NCI-H226 (cell line): ENCODE measurements at regions not wholly inside any gene's neighbourhood (a gene's known extent, or its start where the extent isn't known, plus 50 kb on each side); places are given as distances from the start of the nearest gene placed in this dataset.
A peak's percentile ranks its signal among the peaks of the same experiment; 100 is the strongest.

Experiments used
- DNase-seq: peaks from one replicate; pipeline ENCODE4 v3.0.0-alpha.2; 2015

GRCh38 chr6:105639124-105639523, 236.2 kb upstream of the PREP start:
- DNase-seq, result no peak

DNA sequence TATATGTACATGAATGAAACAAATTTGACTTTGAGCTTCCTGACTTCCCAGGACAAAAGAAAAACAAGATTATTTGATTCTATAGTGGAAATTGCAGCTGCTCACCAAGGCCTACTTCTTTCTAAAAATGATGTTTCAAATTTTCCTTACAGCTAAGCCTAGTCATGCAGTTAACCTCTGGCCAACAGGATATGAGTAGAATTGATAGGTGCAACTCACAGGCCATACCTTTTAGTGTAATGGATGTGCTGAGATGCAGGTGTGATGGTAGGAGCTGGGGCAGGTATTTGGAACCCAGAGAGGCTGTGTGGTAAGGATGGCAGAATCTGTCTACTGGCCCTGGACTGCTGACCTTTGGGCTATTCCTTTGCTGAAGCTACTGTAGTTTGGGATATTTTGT, 230.9 kb upstream of the PREP start:
- DNase-seq, result no peak

DNA sequence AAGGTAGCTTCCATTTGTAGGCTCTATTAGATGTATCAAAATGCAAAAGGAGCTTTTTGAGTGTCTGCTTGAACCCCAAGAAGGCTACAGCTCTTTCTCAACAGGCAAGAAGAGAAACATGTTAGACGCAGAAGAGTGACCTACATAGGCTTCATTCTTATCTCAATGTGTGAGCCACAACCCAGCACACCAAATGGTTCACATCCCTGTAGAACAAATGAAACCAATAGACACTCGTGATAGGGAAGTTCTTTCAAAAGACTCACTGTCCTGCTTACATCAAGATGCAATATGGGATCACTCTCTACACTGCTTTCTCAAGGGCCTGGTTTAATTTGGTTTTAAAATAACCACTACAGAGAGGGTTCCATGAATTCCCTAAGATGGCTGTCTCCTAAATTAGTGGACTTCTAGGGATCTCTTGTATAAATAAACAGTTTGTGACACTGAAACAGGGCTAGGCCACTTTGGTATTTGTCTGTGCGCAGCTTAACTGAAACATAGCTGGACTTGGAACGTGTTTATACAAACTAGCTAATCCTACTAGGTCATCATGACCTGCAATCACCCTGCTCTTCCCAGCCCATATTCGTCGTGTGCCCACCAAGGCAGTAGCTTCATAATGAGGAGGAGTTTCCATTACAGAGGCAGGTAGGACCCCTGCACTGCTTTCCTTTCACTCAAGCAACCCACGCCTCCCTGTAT, 225.4 kb upstream of the PREP start:
- DNase-seq, result no peak

- no peak for DNase-seq
Observed at GRCh38 chr6:105626295-105627158, 223.6 kb upstream of the PREP start.

DNA sequence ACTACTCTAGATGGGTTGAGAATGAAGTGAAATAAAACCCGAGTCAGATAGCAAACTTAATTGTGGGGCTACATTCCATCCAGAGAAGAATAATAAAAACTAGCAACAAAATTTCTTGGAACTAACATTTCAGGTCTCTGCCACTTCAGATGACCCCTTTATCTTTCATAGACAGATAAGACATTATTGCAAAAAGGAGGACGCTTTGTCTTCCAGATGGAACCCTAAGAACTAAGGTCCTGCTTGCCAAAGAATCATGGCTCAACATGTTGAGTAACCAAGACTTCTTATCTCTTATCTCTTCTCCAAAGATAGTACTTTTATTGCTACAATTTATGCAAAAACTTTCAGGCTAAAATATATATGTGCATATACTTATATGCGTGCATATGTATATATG, 221.1 kb upstream of the PREP start:
- peak; percentile 65 for DNase-seq

GRCh38 chr6:105622226-105622625, 219.3 kb upstream of the PREP start:
- no peak for DNase-seq

GRCh38 chr6:105621564-105622175, 218.8 kb upstream of the PREP start:
- no peak for DNase-seq

DNA sequence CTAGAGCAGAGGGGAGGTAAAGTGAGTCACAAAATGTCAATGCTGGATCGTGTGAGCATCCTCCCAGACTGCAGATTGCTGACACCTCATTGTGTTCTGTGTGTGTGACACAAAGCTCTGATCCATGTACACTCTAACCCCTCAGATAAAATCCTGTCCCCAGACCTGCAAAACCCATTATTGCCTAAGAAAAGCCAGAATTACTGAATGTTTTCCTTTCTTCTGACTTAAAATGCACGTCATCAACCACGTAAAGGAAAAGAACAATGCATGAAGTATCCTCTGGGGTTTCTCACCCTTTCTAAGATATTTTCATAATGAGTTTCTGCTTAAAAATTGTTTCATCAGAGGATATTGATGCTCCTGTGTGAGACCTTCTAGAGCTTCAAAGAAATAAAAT, 218.0 kb upstream of the PREP start:
- no peak for DNase-seq

DNA sequence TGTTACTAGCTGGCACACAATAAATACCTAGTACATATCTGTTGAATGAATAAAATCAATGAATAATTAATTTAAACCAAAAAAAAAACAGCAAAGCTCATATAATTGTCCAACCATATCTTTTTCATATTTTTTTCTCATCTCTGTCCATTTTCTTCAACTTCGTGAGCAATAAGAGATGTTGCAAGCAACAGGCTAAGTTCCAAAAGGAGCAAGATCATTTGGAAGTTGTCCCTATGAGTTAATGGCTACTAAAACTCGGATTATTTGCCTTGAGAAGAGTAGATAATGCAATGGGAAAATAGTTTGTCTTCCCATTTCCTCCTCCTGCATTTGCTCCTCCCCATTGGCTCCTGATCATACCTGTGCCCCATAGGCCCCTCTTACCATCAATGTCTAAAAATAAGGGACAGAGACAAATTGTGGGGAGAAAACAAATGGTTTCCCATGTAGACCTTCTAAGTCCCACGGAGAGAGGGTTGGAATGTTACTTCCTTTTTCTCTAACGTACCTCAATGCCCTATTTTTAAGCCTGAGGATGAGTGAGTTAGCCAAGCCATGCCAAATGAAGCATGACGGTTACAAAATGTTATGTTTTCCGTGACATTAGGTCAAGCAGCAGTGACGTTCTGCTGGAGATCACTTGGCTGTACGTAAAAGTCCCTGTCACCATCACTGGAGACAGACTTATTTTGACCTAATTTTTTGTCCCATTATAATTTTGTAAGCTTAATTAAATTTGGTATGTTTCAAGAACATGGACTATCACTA, 217.3 kb upstream of the PREP start:
- DNase-seq, result no peak

DNA sequence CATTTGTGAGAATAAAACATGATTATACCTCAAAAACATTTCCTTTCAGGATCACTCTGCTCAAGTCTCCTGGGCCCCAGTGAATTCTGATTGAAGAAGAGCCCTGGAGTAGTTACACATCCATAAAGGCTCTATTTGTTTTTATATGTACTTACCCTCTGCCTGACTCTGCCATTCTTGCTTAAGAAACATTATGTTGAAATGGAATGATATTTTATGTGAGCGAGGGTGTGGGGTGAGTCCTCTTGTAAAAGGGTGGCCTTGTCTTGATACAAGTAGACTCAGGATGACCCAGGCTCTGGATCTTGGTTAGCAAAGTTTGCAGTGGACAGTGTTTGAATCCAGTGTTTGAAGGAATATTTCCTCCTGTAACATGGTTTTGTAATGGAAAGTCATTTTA, 215.4 kb upstream of the PREP start:
- no peak for DNase-seq

GRCh38 chr6:105616521-105616920, 213.6 kb upstream of the PREP start:
- no peak for DNase-seq

DNA sequence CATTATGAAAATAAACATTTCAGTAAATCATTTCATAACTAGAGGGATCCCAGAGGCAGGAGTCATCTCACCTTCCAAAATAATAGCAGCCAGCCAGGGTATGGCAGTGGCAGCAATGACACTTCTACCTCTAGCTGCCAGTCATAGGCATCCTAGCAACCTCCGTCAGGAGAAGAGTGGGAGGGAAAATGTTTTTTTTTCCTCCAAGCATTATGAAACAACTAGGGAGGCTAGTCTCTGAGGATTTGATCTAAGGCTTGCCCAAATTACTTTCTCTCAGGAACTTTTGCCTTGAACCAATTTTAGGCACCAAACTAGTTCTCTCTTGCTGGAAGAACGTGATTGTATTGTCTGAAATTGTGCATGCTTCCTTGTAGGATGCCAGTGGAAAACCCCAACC, 208.7 kb upstream of the PREP start:
- no peak for DNase-seq

DNA sequence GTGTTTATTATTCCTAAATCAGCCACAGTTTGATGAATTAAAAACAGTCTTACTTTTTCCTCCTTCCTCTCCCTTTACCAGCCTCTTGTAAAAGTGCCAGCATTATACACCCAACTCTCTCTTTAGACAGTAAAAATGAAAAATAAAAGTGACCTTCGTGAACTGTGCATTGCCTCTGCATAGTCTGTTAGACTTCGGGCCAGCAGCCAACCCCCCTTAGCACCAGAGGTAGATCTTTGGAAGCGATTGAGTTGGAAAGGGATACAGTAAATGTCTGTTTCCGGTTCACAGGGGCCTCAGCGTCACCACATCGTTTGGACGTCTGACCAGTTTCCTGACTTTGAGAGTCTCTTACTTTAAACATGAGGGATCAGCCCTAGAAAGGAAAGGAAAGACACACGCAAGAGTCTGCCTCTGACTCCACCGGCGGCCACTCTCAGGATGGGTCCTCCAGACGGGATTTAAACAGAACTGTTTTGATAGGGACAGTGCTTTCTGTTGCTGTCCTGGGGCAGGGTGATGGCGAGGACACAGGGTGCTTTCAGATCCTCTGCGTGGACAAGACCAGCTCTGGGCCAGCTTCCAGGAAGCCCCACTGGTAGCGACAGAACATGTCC, 206.6 kb upstream of the PREP start:
- DNase-seq, result no peak

- DNase-seq, result peak; percentile 34
Observed at GRCh38 chr6:105608711-105609374, 206.0 kb upstream of the PREP start.

DNA sequence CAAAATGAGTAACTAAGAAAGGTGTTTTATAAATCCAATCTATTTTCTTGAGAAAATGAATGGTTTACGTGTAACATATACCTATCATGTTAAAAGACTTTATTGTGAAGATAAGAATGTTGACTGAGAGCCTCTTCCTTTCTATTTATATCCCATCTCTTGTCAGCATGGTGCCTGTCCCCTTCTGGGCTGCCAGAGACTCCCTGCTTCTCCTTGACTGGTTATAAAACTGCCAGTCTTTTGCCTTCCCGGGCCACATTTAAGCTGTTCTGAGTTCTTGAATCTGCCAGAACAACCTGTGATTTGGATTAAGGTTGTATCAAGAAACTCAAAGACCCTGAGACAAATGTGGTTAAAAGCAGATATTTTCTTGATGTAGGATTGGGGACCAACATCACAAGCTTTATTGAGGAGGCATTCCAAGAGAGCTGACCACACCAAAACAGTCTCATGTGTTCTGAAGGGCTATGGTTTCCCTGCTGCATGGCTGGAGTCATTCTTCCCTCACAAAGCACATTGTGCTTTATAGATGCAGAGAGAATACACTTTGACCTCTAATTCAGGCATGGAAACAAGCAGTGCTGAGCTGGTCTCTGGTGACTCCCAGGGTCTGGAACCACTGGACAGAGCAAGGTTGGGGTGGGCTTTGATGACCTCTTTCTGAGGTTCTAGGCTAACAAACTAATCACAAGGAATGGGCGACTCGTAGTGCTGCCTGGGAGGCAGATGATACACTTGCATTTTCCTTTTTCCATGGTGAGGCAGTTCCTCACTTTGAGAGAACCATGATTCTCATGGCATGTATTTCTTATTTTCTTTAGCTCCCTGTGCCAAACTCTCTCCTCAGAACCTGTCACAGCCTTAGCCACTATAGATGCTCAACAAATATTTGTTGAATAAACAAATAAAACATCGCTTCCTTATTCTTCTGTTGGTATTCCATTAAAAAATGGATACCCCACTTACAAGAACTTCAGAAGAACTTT, 205.0 kb upstream of the PREP start:
- DNase-seq, result no peak

DNA sequence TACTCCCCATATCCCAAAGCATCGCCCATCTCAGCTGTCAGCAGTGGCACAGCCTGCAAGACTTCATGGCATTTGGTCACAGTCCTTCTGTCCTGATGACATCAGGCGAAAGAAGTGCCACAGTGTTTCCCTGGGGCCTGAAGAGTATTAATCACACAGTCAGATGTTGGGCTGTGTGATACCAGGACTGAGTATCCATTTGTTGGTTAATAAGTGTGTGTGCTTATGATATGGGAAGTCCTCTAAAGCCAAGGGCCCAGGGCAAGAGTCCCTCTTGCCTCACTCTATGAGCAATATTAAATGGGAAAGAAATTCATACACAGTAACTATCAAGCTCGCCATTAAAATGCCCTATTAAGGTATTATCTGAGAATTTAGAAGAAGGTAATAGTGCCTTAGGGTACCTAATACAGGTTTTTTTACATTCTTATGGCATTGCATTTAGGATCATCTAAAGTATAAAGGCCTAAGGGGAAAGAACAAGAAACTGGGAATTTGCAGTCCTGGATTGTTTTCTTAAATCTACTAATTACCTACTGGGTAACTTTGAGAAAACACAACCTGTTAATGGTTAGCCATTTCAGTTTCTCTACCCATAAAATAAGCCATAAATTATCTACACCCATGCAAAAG, 204.1 kb upstream of the PREP start:
- no peak for DNase-seq

DNA sequence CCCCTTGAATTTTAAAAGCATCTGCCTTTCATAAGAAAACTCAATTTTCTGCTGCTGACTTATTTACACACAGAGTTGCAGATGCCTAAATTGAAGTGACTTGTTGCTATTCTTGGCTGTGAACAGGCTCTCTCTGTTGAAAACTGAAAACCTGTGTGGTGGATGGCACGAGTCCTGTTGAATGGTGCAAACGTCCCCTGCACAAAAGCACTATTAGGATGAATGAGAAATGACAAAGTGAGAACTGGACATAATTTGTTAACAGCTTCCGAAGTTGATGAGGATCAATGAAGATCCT, 201.7 kb upstream of the PREP start:
- no peak for DNase-seq

- DNase-seq, result no peak
Observed at GRCh38 chr6:105603788-105604586, 201.1 kb upstream of the PREP start.

DNA sequence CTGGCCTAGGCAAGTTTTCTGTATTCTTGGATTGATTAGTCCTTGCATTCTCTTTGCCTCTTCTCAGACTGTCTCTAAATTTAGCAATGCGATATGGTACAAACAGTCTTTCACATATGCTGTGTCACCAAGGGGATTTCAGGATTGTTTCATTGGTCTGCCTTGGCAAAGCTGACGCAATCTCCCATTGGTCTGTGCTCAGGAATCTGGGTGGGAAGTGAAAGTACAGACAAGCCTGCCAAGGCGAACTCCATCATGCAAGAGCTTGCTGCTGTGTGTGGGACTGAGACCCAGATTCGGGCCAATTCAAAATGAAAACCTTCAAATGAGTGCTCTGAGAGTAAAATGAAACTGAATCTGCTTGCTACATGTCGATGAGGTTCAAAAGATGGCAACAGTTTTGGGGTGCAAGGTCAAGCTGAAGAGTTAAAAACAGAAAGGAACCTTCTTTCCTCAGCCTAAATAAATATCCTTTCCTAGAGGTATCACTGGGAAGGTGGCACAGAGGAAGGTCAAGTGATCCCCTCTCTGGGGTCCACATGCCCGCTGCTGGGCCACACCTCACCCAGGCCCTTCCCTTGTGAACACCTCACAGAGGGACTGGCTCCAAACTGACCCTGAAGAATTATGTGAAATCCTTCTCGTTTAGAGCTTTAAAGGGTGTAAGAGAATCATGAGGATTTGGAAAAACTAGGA, 198.8 kb upstream of the PREP start:
- DNase-seq, result peak; percentile 65
